Suprapubic skin (tissue), 4 donors: ENCODE measurements at regions not wholly inside any gene's neighbourhood (a gene's known extent, or its start where the extent isn't known, plus 50 kb on each side); places are given as distances from the start of the nearest gene placed in this dataset.

ENCODE experiments used
- POLR2A ChIP-seq, 2 donors: fragments of 450-650 bp; IDR thresholded peaks; one replicate each; pipeline ENCODE4 v1.6.1; 2017; ENCODE audit warnings: antibody characterized with exemption in 2 of 2, mild to moderate bottlenecking in 2 of 2, moderate library complexity in 2 of 2
- POLR2AphosphoS5 ChIP-seq, 3 donors: sonication (generic); formaldehyde crosslinking; IDR thresholded peaks; one replicate each; pipeline ENCODE4 v1.6.1; 2017; ENCODE audit warnings: antibody characterized with exemption in 3 of 3
- TF ChIP-seq, protein P1 (sequence below), 2 donors: fragments of 200-600 bp in 1 of 2; fragments of 450-650 bp in 1 of 2; sonication (generic) in 1 of 2; IDR thresholded peaks; one replicate each; pipeline ENCODE4 v1.5.1; 2016 to 2019; ENCODE audit warnings: antibody characterized with exemption in 2 of 2, mild to moderate bottlenecking in 1 of 2, moderate library complexity in 1 of 2

DNA sequence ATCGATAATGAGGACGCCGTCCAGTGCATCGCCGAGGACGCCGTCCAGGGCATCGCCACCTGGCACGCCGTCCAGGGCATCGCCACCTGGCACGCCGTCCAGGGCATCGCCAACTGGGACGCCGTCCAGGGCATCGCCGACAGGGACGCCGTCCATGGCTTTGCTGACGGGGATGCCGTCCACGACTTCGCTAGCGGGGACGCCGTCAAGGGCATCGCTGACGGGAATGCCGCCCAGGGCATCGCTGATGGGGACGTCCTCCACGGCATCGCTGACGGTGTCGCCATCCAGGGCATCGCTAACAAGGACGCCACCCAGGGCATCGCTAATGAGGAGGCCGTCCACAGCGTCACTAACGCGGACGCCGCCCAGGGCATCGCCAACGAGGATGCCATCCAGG lies 946.5 kb downstream of the TUBA3C start:
- TF ChIP-seq POLR2A (IDR thresholded peaks at IDR 0.05) (no peak), POLR2AphosphoS5 (IDR thresholded peaks at IDR 0.05) (no peak)
- TF ChIP-seq, protein P1, sequence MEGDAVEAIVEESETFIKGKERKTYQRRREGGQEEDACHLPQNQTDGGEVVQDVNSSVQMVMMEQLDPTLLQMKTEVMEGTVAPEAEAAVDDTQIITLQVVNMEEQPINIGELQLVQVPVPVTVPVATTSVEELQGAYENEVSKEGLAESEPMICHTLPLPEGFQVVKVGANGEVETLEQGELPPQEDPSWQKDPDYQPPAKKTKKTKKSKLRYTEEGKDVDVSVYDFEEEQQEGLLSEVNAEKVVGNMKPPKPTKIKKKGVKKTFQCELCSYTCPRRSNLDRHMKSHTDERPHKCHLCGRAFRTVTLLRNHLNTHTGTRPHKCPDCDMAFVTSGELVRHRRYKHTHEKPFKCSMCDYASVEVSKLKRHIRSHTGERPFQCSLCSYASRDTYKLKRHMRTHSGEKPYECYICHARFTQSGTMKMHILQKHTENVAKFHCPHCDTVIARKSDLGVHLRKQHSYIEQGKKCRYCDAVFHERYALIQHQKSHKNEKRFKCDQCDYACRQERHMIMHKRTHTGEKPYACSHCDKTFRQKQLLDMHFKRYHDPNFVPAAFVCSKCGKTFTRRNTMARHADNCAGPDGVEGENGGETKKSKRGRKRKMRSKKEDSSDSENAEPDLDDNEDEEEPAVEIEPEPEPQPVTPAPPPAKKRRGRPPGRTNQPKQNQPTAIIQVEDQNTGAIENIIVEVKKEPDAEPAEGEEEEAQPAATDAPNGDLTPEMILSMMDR (IDR thresholded peaks at IDR 0.05): no peak
